SHP77 (cell line): ENCODE measurements at regions not wholly inside any gene's neighbourhood (a gene's known extent, or its start where the extent isn't known, plus 50 kb on each side); places are given as distances from the start of the nearest gene placed in this dataset.
"Not testable (repeated sequence)": the region's sequence is repeated elsewhere in the genome, so short reads cannot be mapped to it uniquely, and the experiment has no call there.

Experiments used
- DNase-seq, 2 experiments: peaks; one replicate each; lab custom pipeline; 2025; lab: John Stamatoyannopoulos, UW

DNA sequence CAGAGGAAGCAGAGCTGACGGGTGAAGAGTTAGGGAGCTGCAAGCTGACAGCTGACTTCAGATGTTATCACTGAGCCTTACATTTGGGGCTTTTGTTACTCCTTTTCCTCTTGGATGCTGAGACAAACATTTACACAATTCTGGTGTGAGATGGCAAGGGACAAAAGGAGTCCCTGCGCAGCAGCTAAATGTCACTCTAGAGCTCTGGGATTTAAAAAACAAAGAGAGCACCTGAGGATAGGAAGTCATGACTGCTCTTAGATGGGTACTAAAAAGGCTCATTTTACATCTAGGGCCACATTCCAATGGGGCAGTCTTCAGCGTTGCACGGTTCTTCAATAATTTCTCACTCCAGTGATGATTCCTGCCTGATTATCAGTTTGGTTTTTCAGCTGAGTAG, 204.5 kb downstream of the RAB38 start:
- DNase-seq, result no peak

DNA sequence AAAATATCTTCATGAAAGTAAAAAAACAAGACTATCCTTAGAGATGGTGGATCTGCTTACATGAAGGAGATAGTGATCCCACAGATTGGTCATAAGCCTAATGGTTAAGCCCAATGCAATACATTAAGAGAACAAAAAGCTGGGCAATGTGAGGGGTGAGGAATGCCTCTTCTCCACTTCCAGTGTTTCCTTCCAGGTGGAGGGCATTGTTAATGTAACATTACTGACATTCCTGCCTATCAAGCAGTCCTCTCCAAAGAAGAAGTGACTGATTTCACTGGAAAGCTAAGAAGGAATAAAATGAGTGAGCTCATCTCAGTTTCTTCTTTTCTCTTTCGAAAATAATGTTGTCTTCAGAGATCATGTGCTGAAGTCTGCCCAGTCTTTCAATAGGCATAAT, 207.8 kb downstream of the RAB38 start:
- DNase-seq, result no peak

- DNase-seq, result no peak
These were observed 208.5 kb downstream of the RAB38 start for GRCh38 chr11:87966694-87967093.

- DNase-seq, result no peak
These were observed 209.0 kb downstream of the RAB38 start for GRCh38 chr11:87966216-87966615.

DNA sequence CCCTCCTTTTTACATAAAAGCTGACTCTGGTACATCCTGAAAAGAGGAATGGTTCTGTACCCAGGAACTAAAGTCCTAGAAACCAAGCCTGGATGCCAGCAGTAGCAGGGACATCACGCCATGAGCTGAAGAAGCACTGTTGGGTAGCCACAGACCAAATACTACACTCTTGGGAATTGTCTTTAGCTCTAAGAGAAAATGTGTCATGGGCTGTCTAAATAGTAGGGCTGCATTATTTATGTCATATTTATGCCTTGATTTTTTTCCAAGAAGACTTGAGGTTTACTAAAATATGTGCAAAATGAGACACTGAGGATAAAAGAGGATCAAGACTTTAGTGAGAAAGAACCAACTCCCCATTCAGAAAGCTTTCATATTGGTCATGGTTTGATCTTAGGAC, 213.6 kb downstream of the RAB38 start:
- no peak for DNase-seq

DNA sequence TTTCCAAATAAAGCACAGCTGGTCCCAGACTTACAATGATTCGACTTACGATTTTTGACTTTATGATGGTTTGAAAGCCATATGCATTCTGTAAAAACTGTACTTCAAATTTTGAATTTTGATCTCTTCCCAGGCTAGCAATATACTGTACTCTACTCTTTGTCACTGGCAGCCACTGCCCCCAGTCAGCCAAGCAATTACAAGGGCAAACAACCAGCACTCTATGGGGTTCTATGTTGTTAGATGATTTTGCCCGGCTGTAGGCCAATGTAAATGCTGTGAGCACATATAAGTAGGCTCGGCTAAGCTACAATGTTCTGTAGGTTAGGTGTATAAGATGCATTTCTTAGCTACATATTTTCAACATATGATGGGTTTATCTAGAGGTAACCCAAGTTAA, 217.3 kb downstream of the RAB38 start:
- no peak for DNase-seq

GRCh38 chr11:87954476-87954875, 220.8 kb downstream of the RAB38 start:
- DNase-seq, result no peak

- no peak for DNase-seq
These were observed 232.5 kb downstream of the RAB38 start for GRCh38 chr11:87942786-87943185.

GRCh38 chr11:87934182-87934581, 241.1 kb downstream of the RAB38 start:
- no peak for DNase-seq

DNA sequence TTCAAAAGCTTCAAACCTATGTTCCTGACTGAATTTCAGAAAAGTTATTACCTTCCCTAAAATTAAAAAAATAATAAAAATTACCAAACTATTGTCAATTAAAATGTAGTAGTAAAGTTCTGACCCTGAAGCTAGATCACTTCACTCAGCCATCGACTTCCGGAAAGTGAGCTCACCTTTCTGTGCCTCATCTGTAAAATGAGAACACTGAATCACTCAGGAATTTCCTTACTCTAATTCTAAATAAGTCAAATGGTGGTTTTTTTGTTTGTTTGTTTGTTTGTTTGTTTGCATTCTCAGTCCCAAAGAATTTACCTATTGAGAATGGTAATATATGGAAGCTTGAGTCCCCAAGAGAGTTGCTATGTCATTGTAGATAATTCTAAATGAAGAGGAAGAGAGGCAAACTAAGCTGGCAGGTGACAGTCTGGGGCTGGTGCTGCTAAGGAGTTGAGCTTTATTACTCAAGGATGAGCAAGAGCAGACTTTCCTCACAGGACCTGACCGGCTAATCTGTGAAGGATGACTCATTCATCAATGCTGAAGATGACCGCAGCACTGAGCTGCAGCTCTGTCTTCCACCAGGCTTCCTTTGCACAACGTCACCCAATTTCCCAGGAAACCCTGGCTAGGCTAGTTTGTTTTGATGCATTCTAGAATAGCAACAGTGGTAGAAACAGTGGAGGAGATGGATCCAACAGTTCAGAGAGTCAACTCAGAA, 248.8 kb downstream of the RAB38 start:
- DNase-seq, result no peak

GRCh38 chr11:87924125-87924524, 251.1 kb downstream of the RAB38 start:
- DNase-seq, result no peak

- no peak for DNase-seq
These were observed 258.1 kb downstream of the RAB38 start for GRCh38 chr11:87917111-87917510.

- DNase-seq, result no peak
These were observed 266.1 kb downstream of the RAB38 start for GRCh38 chr11:87909178-87909577.

GRCh38 chr11:87908086-87908485, 267.2 kb downstream of the RAB38 start:
- no peak for DNase-seq

- DNase-seq, result no peak
These were observed 271.9 kb downstream of the RAB38 start for GRCh38 chr11:87903345-87903744.

DNA sequence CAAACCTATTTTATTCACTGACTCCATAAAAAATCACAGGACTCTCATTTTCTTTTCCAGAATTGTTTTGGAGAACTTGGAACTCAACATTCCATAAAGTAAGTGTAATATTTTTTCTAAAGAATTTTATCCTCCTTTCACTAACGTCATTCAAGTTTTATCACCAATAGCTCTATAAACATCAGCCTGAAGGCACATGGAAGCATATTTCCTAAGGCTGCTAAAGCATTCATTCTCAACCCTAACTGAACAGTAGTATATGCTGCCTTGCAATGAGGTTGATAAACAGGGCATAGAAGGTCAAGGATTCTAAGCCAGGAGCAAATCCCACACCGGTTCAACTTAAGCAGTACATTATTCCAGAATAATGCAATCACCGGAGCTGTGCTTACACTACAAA, 273.9 kb downstream of the RAB38 start:
- no peak for DNase-seq

DNA sequence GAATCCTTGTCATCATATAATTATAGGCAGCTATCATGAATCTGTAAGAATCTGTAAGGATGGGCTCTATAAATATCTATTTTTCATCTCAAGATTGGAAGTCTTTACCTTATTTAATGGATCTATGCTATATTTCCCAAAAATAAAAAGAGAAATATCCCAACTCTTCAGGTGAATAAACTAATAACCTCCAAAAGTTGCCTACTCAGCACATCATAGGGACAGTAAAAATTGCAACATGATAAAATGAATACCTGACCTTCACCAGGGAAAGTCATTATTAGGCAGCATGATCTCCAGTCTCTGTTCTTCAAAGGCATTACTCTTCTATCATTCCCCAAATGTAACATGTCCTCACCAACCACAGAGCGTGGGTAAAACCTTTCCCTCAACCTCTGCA, 277.3 kb downstream of the RAB38 start:
- no peak for DNase-seq

DNA sequence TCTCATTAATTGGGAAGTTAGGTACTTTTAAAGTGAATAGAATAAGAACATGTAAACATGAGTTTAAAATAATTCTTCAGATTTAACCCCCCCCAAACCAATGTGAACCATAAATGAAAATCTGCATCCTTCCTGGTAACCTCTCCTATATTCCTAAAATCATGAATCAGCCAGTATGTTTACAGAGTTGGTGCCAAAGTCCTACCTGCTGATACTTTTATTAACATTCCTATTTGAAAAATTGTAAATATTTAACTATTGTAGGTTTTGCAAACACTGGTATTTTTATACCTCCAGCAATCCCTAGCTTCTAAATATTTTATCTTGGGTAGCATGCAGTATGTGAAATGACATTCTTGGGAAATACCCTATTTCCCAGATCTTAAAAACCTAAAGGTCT, 278.2 kb downstream of the RAB38 start:
- no peak for DNase-seq

- no peak for DNase-seq
These were observed 280.3 kb downstream of the RAB38 start for GRCh38 chr11:87894961-87895360.

DNA sequence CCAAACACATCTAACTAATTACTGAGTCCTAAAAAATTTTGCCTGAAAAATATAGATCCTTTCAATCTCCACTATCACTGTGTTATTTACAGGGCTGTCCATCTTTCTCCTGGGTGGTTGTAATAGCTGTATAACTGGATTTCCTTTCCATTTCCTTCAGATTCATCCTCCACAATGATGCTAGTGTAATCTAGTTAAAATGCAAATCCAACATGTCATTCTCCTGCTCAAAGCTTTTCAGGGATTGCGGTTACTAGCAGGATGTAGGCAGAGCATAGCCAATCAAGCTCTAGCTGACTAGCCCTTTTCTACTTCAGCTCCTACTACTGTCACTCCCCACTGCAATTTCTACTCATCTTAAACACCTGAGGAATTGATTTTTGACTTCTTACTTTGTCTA, 283.0 kb downstream of the RAB38 start:
- DNase-seq, result no peak

DNA sequence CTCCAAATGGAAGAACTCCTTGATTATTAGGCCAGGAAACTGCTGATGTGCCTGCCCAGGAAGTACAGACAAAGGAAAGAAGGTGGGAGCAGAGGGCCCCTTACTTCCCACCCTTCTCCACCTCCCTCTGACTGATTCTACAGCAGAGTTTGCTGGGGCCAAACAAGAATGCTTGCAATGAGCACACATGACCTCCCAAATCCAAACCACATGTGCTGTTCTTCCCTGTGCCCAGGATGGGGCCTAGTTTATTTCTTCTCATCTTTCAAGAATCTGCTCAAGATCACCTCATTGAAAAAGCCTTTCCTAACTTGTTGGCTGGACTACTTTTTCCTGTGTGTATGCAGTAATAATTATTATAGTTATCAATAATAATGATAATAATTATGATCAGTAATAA, 286.1 kb downstream of the RAB38 start:
- DNase-seq, result no peak

- DNase-seq, result not testable (repeated sequence)
These were observed 290.2 kb downstream of the RAB38 start for GRCh38 chr11:87885084-87885483.

DNA sequence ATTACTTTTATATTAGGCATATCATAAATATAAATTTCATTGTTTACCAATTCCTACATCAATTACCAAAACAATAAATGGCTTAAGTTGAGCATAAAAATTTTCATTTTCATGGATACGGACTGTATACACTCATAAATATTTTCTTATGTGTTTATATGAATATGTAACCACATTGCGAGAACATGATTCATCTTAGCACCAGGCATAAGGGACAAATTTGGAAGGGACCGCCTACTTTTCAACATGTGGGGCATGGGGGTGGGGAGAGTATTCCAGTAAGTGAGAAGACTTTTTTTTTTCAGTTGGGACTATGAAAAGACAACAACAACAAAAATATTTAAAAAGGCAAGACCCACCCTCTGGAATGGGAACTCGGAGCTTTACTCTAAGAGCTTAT, 296.1 kb downstream of the RAB38 start:
- no peak for DNase-seq

GRCh38 chr11:87878373-87878825, 296.8 kb downstream of the RAB38 start:
- peak in 1 of 2 experiments; percentile 31 for DNase-seq
